ENCODE measurements at regions not wholly inside any gene's neighbourhood (a gene's known extent, or its start where the extent isn't known, plus 50 kb on each side); places are given as distances from the start of the nearest gene placed in this dataset.
A peak's percentile ranks its signal among the peaks of the same experiment; 100 is the strongest.

GRCh38 chr13:24605923-24606372 lies 74.3 kb upstream of the ATP12A start:
- DNase-seq (ENCODE audit: low read depth), result peak; percentile 44
- H3K4me3 ChIP-seq (ENCODE audit: low read depth, low read length), result no peak overlapping the region
- TF ChIP-seq CTCF (IDR thresholded peaks at IDR 0.05; ENCODE audit: insufficient read depth, low read depth, low read length, missing control alignments), result peak; percentile 22

- TF ChIP-seq CTCF (IDR thresholded peaks at IDR 0.05; ENCODE audit: insufficient read depth, low read depth, low read length, missing control alignments), result no peak
- DNase-seq (ENCODE audit: low read depth), result no peak
- no peak overlapping the region for H3K4me3 ChIP-seq (ENCODE audit: low read depth, low read length)
These were observed 73.6 kb upstream of the ATP12A start for GRCh38 chr13:24606486-24607170.

GRCh38 chr13:24610956-24611355 lies 69.3 kb upstream of the ATP12A start:
- no peak for TF ChIP-seq CTCF (IDR thresholded peaks at IDR 0.05; ENCODE audit: insufficient read depth, low read depth, low read length, missing control alignments)
- no peak for DNase-seq (ENCODE audit: low read depth)
- no peak overlapping the region for H3K4me3 ChIP-seq (ENCODE audit: low read depth, low read length)

- H3K4me3 ChIP-seq (ENCODE audit: low read depth, low read length), result no peak overlapping the region
- no peak for DNase-seq (ENCODE audit: low read depth)
- TF ChIP-seq CTCF (IDR thresholded peaks at IDR 0.05; ENCODE audit: insufficient read depth, low read depth, low read length, missing control alignments), result no peak
These were observed 67.5 kb upstream of the ATP12A start for GRCh38 chr13:24612726-24613125.

GRCh38 chr13:24613128-24613527 lies 67.1 kb upstream of the ATP12A start:
- no peak overlapping the region for H3K4me3 ChIP-seq (ENCODE audit: low read depth, low read length)
- DNase-seq (ENCODE audit: low read depth), result no peak
- TF ChIP-seq CTCF (IDR thresholded peaks at IDR 0.05; ENCODE audit: insufficient read depth, low read depth, low read length, missing control alignments), result no peak

- DNase-seq (ENCODE audit: low read depth), result no peak
- no peak overlapping the region for H3K4me3 ChIP-seq (ENCODE audit: low read depth, low read length)
- TF ChIP-seq CTCF (IDR thresholded peaks at IDR 0.05; ENCODE audit: insufficient read depth, low read depth, low read length, missing control alignments), result no peak
These were observed 66.5 kb upstream of the ATP12A start for GRCh38 chr13:24613755-24614154.

Data from GM12865 (cell line).